Umbilical cord (tissue), 1 donor: ENCODE measurements at regions not wholly inside any gene's neighbourhood (a gene's known extent, or its start where the extent isn't known, plus 50 kb on each side); places are given as distances from the start of the nearest gene placed in this dataset.

ENCODE experiments used
- DNase-seq: peaks from one replicate; pipeline ENCODE4 v3.0.0-alpha.2; 2015; ENCODE audit warnings: low spot score

DNA sequence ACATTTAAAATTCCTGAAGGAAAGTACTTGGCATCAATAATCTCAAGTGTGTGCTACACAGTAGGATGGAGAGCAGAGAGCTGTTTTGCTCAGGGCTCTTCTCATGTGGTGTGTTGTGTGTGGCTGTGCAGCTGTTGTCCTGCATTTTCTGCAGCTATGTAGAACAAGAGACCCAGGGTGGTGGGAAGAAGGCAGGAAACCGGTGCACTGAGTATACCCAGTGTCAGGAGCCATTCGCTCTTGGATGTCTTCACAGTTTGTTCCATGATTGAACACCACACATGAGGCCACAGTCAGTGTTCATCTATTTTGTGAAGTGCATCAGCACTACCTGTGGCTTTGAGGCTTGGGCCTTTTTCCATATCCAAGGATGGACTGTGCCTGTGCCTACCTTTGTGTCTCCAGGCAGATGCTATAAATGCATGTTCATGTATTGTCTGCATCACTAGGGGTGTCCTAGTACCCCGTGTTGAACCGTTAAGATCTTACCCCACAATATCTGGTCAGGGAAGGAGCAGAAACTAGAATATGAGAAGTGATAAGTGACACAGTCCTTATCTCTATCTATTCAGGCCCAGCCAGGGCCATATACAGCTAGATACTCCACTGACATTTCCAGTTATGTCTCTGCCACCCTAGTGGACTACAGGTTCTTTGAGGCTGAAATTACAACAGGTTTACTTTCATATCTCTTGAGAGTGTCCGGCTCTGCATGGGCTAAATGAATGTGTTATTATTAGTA lies 194.3 kb downstream of the NR2F2 start:
- no peak for DNase-seq

DNA sequence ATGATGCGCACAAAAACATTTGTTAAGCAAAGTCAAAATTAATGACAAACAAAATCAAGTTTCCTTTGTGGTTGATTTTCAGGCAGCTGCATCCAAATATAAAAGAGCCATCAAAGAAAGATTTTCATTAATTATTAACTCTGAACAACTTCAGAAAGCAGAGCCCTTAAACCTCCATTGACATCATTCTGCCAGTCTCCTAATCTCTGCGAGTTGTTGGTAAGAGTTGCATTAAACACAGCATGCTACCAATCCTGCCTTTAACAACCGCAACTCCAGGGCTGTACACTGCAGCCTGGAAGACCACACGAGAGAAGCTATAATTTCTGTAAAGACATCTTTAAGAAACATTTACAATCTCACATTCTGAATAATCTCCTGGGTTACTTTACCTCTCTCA lies 204.6 kb downstream of the NR2F2 start:
- DNase-seq, result no peak

DNA sequence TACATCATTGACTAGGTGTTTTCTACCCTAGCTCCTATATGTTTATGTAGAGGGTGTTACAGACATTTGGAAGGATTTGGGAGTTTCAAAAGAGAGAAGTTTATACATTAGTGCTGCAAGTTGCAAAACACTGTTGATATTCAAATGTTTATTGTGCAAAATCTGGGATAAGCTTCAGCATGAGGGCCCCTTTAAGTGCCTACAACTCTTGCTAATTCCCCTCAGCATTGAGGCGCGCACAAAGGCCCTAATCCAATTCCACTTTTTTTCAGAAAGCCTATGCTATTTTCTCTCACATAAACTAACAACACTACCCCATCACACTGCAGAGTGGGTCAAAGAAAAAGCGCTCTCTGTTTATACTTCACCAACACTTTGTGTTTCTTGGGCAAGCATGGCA lies 208.0 kb downstream of the NR2F2 start:
- DNase-seq, result no peak

DNA sequence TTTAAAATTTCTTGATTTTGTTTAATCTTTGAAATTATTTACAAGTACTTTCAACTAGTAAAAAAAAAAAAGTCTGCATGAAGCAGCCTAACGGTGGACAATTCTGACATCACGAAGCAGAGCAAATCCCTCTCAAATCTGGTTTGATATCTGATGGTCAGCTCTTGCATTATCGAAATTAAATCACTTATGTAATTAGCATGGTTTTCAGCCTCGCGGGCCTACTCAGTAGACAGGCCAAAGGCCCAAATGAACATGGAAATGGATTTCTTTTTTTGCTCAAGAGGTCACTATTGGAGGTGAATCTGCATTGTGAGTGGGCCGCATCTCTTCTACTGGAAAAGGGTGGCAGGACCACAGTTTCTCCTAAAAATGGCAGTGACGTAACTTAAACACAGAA lies 209.8 kb downstream of the NR2F2 start:
- DNase-seq, result no peak

DNA sequence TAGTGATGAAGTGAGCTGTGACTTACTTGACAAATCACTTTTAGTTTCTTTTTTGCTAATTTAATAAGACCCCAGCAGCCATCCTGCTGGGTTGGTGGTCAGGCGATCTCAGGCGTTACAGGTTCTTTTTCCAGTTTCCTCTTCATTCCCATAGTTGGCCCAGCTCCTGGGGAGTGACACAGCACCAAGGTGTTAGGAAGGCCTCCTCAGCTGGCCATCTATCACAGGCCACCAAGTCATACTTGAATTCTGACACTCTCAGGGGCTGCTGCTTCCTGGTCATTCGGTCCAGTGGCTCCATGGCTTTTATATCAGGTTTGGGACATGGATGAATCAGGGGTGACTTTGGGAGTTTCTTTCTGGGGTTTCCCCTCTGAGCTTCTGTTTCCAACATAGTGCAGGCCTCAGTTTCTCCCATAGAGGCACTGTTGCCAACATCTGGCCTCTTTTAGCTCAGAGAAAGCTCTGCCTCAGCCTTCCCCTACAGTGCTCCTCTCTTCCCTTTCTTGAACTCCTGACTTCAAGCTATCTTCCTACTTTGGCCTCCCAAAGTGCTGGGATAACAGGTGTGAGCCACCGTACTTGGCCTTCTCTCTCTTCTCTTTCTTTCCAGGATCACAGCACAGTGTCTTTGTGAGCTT lies 211.8 kb downstream of the NR2F2 start:
- no peak for DNase-seq

DNA sequence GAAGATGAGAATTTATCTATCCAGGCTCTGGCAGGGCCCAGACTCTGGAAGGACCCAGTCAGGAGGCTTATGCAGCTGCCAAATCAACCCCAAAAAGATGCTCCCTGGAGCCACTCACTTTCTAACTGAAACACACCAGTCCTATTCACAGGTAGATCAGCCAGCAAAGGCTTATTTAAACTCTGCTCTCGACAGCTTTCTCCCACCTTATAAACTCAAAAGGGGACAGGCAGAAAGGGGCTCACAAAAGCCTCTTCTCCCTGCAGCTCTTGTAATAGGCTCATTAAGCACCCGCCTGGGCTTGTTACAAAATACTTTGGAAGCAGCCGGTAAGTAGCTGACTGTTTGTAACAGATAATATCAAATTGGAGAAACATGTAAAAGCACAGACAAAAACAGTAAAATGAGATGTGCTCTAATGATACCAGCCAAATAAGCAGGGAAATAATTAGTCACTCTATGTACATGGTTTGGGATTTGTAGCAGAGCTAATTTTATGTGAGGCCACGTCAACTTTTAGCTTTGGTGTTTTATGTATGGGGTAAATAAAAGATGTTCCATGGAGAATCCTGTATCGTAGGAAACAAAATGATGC lies 213.8 kb downstream of the NR2F2 start:
- DNase-seq, result no peak

DNA sequence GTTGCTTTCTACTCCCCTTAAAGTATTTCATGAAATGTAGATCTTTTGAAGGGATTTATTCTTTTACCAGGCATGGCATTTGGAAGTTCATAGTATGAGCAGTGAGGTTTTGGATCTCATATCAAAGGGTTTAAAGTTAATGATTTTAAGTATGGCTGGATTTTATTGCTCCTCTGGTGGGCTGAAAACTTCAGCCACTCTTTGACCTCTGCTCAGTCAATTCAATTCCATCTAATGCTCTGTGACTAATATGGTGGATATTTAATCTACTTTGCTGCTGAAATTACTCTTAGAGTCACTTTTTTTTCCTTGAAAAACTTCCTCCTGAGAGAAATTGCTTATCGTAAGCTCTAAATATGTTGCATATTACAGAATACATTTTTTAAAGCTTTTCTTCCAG lies 218.6 kb downstream of the NR2F2 start:
- peak; percentile 45 for DNase-seq

DNA sequence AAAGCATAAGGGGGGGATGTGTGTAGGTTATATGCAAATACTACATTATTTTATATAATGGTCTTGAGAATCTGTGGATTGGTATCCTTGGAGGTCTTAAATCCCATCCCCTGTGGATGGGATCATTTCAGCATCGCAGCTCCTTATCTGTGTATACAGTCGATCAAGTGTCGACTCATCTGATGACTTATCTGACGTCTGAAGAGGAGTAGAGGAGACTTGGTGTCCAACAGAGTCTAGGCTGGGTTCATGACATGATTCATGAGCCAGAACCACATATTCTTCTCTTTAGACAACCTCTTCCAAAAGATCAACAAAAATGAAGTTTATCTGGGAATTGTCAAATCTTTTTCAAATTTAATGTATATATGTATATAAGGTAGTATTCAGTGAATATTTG lies 220.7 kb downstream of the NR2F2 start:
- DNase-seq, result no peak

DNA sequence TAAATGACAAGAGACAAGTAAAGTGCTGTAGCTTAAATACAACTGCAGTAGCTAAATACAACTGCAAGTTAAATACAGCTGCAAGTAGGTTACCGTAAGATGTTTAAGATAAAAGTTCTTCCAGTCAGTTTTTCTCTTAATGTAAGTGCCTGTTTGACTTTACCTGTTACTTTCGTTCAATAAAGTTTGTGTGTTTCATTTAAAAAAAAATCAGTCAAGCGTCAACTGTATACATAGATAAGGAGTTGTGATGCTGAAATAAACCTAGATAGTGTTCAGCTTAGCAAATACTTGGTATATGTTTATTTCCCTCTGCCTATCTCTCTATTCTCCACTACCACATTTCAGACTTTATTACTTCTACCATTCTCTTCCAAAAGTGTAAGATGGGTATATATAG lies 221.2 kb downstream of the NR2F2 start:
- DNase-seq, result no peak

DNA sequence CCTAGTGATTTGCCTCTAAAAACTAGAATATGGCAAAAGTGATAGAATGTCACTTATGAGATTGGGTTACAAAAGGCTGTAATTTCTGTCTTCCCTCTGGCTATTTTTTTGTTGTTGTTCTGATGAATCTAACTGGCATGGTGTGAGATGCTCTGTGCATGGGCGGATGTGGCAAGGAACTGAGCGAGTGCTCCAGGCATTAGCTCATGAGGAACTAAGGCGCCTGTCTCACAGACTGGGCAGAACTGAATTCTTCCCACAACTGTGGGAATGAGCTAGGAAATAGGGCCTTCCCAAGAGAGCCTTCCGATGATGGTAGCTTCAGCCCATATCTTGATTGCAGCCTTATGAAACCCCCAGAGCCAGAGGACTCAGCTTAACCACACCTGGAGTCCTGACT lies 222.5 kb downstream of the NR2F2 start:
- DNase-seq, result no peak

DNA sequence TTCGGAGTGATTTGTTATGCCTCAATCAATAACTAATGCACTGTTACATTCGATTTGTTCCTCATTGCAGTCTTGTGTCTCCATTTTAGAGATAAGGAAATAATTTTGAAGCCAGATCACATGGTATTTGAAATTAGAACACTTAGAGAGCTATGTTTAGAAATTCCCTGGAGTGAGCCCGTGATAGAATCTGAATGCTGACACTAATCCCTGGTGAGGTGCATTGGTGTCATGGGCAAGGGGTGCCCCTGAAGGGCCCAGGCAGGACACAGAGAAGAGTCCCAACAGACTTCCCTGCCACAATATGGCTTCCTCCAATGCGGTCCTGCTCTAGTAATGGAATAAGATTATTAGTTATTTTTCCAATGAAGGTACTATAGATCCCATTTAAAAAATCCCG lies 223.0 kb downstream of the NR2F2 start:
- no peak for DNase-seq

DNA sequence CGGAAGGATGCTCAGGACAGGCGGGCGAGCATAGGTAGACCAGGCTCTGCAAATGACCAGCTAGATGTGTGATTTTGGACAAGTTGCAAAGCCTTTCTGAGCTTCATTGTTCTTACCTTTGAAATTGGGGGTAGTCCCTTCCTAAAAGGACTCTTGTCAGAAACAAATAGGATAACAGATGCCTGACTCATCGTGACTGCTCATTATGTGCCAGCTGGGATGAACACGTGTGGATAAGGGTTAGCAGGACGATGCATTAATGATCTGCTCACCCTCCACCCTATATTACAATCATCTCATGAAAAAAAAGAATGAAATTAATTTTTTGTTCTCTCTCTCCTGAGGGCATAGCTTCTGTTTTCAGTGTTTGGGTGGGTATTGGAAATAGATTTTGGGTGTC lies 223.4 kb downstream of the NR2F2 start:
- no peak for DNase-seq

DNA sequence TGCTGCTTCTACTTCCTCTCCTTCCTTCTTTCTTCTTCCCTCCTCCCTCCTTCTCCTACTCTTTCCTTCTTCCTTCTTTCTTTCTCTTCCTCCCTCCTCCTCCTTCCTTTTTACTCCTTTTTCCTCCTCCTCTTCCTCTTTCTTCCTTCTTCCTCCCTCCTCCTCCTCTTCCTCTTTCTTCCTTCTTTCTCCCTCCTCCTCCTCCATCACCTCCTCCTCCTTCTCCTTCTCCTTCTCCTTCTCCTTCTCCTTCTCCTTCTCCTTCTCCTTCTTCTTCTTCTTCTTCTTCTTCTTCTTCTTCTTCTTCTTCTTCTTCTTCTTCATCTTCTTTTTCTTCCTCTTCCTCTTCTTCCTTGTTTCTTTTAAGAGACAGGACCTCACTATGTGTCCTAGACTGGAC lies 224.0 kb downstream of the NR2F2 start:
- no peak for DNase-seq

DNA sequence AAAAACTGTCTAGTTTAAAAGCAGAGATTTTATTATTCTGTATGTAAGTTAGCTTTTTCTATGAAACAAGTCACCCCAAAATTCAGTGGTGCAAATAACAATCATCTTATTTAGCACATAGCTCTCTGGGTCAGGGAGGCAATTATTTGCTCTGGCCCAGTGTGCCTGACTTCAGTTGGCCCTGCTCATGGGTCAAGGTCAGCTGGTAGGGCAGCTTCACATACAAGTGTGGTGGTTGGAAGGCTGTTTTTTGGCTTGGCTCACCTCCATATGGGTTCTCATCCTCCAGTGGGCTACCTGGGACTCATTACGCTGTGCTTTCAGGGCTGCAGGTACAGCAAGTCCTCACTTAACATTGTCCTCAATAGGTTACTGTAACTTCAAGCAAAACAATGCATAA lies 228.6 kb downstream of the NR2F2 start:
- no peak for DNase-seq

DNA sequence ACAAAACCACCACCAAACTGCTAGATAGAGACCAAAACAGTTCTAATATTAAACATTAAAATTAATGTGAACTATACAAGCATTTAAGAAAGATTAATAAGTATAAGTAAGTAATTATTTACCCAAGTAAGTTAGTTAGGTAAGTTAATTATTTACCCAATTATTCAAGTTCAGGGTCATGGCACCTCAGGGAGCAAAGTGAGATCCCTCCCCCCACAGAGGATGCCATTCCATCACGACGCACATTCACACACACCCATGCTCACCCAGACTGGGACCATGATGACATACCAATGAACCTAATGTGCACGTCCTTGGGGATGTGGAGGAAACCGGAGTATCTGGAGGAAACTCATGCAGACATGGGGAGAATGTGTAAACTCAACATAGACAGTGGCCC lies 229.1 kb downstream of the NR2F2 start:
- DNase-seq, result no peak

DNA sequence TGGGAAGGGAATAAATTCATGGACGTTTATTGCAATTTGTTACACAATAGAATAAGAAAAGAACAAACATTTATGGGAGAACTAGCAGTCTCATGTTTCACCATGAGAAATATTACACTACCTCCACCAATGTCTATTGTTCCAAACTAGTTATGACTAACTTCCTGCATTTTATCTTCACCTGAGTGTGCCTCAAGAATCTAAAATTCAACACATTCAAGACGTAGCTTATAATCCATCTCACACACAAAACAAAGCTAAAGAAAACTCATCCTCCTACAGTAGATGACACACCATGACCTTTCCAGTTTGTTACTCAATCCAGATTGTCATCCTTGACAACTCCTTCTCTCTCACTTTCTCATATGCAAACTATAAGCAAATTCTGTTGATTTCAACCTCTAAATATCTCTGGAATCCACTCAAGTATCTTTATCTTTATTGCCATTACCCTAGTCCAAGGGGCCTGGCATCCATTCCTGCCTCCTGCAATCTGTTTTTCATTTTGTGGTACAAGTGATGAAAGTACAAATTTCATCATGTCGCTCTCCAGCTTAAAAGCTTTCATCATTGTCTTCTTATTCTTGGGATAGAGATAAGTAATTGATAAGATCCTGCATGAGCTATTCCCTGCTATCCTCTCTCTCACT lies 229.9 kb downstream of the NR2F2 start:
- peak; percentile 18 for DNase-seq

DNA sequence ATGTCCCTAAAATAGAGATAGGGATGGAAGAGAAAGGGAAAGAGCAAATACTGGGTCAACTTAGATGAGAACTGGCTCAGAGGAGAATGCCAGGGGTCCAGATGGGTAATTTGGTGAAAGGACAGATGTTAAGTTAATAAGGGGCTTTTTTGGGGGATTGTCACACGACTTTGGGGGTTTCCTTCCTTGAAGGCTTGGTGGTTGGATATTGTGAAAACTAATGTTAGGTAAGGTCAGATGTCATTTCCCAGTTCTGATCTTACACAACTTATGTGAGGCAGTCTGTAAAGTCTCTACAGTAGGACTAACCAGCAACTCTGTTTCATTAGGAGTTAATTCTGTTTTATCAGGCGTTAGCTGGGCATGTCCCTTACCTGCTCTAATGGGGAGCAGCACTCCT lies 231.1 kb downstream of the NR2F2 start:
- DNase-seq, result no peak

DNA sequence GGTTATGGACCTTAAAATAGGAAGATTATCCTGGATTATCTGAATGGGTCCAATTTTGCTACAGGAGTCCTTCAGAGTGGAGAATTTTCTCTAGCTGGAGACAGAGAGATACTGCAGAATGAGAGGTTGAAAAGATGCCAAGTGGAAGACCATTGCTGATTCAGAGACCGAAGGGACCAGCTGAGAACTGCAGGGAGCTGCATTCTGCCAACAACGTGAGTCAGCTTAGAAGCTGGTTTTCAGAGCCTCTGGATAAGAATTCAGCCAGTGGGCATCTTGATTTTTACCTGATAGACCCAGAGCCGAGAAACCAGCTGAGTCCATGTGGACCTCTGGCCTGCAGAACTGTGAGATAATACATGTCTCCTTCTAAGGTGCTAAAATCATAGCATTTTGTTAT lies 234.0 kb downstream of the NR2F2 start:
- DNase-seq, result no peak

DNA sequence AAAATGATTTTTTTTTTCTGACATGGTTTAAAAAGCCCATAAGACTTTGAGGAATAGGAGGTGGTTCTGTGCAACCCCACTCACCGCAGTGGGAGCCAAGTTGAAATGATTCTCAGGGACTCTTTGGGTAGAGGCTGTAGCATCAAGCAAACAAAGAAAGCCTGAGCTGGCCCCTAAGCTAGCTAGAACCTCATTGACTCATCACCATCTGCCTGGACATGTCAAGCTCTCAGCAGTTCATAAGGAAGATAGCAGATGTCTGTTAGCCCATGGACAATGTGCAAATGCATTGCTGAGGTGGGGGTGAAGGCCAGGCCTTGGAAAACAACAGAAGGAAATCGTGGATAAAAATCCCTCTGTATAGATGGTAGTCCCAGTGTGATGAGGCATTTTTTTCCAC lies 234.8 kb downstream of the NR2F2 start:
- no peak for DNase-seq

DNA sequence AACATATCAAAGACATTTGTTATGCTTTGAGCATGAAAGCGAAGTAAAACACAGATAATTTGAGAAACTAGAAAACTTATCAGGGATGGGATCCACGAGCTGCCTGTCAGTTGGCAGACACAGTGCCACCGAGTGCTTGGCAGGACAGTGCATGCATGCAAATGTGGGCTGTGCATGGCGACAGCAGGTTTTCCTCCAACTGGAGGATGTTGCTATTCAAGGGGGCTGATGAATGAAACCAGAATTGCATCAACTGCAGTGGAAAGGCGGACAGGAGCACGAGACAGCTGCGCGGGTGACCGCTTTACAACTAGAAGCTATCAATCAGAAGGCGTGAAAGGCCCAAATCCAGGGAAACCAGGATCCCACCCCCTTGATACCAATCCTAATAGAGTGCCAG lies 244.3 kb downstream of the NR2F2 start:
- no peak for DNase-seq

DNA sequence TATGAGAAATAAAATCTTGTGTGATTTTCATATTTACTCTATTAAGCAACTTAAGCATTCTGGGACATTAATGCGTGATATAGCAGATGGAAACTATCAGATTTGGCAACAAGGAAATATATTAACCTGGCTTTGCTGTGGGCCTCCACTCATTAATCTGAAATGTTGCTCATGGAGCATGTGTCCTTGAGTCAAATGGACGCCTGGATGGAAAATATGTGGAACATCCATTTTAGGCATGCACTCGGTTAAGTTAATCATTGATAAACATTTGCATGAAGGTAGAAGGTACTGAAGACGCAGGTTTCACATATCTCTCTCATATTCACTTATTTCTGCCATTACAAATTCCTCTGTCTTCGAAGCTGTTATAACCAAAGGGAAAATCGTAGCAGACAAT lies 246.1 kb downstream of the NR2F2 start:
- DNase-seq, result no peak

DNA sequence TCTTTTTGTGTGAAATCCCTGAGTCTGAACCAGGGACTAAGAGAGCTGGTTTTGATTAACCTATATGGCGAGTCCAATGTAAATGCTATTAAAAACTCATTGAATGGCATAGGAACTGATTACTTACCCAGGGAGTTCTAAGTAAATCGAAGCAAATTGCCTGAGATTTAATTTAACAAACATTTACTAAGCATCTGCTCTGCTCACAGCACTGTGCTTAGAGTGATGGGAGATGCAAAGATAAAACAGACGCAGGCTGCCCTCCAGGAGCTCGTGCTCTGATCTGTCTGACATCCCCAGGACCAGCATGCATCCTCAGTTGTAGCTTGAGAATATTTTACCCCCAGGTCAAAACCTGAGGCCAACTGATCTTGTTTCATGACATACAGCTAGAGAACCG lies 247.9 kb downstream of the NR2F2 start:
- DNase-seq, result no peak

DNA sequence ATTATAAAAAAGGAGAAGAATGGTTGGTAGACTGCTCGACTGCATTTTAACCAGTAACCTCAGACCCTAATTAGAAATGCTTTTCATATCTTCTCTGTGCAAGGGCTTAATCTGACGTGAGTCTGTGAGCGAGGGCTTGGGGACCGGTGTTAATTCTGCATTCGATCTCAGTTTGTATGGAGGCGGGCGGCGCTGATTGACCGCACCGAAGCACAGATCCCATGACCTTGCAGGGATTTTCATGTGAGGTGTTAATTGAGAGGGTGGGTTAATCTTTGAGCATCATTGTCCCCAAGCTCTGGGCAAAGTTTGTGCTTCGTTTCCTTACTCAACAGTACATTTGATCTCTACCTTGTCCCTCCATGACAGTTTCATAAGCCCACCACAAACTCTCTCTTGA lies 250.9 kb downstream of the NR2F2 start:
- DNase-seq, result no peak
